Progenitor cell of endocrine pancreas (in vitro differentiated cells): ENCODE measurements at regions not wholly inside any gene's neighbourhood (a gene's known extent, or its start where the extent isn't known, plus 50 kb on each side); places are given as distances from the start of the nearest gene placed in this dataset.

Source experiments
- DNase-seq: peaks from one replicate; pipeline ENCODE4 v3.0.0; 2021; ENCODE audit warnings: low spot score; ENCODE audit not compliant: unreplicated experiment
- H3K27ac Mint-ChIP-seq: 2 replicates; pipeline ENCODE4 v1.8.0; 2021; ENCODE audit warnings: mild to moderate bottlenecking, moderate library complexity, mixed read lengths
- H3K27me3 Mint-ChIP-seq: 2 replicates; pipeline ENCODE4 v1.8.0; 2021; ENCODE audit warnings: mixed read lengths
- H3K36me3 Mint-ChIP-seq: 2 replicates; pipeline ENCODE4 v1.8.0; 2022; ENCODE audit warnings: mixed read lengths; ENCODE audit not compliant: insufficient read depth
- H3K4me1 Mint-ChIP-seq: 2 replicates; pipeline ENCODE4 v1.8.0; 2021; ENCODE audit warnings: low read depth, mixed read lengths
- H3K4me3 Mint-ChIP-seq: 2 replicates; pipeline ENCODE4 v1.8.0; 2021; ENCODE audit warnings: low read depth, mild to moderate bottlenecking, moderate library complexity, mixed read lengths
- H3K9me3 Mint-ChIP-seq: 2 replicates; pipeline ENCODE4 v1.8.0; 2021; ENCODE audit warnings: low read depth, mixed read lengths
- CTCF ChIP-seq: fragments of 200-600 bp; sonication (generic); IDR thresholded peaks from one replicate; pipeline ENCODE4 v1.5.0; 2021; ENCODE audit warnings: antibody characterized with exemption, mild to moderate bottlenecking; ENCODE audit not compliant: unreplicated experiment

- Mint-ChIP-seq H3K27me3 (peaks cover 17% of the 10 kb centered on the region), H3K27ac (no peak overlapping the region), H3K9me3 (no peaks in the 10 kb centered on the region), H3K4me1 (no peaks in the 10 kb centered on the region), H3K4me3 (no peak overlapping the region), H3K36me3 (no peaks in the 10 kb centered on the region)
- no peak for TF ChIP-seq CTCF
- no peak for DNase-seq
Measured at GRCh38 chr22:49192180-49192856, 635.4 kb downstream of the BRD1 start.

GRCh38 chr22:49191506-49191980 is 636.1 kb downstream of the BRD1 start:
- TF ChIP-seq CTCF = no peak
- H3K36me3 Mint-ChIP-seq = no peaks in the 10 kb centered on the region
- H3K27me3 Mint-ChIP-seq = peaks cover 16% of the 10 kb centered on the region
- H3K4me3 Mint-ChIP-seq = no peak overlapping the region
- no peaks in the 10 kb centered on the region for H3K4me1 Mint-ChIP-seq
- no peaks in the 10 kb centered on the region for H3K9me3 Mint-ChIP-seq
- no peak overlapping the region for H3K27ac Mint-ChIP-seq
- no peak for DNase-seq

GRCh38 chr22:49190816-49191505 is 636.7 kb downstream of the BRD1 start:
- no peak overlapping the region for H3K27ac Mint-ChIP-seq
- no peak for TF ChIP-seq CTCF

GRCh38 chr22:49189871-49190270 is 637.8 kb downstream of the BRD1 start:
- DNase-seq = no peak
- Mint-ChIP-seq H3K36me3 (no peaks in the 10 kb centered on the region), H3K4me1 (no peaks in the 10 kb centered on the region), H3K9me3 (no peaks in the 10 kb centered on the region), H3K27me3 (peaks cover 15% of the 10 kb centered on the region), H3K27ac (no peak overlapping the region), H3K4me3 (no peak overlapping the region)
- no peak for TF ChIP-seq CTCF

More at GRCh38 chr22:49190816-49191505, 636.7 kb downstream of the BRD1 start:
- H3K4me3 Mint-ChIP-seq = no peak overlapping the region
- H3K4me1 Mint-ChIP-seq = no peaks in the 10 kb centered on the region
- no peak for DNase-seq
- no peaks in the 10 kb centered on the region for H3K36me3 Mint-ChIP-seq
- no peaks in the 10 kb centered on the region for H3K9me3 Mint-ChIP-seq
- peaks cover 16% of the 10 kb centered on the region for H3K27me3 Mint-ChIP-seq

GRCh38 chr22:49188591-49188990 is 639.1 kb downstream of the BRD1 start:
- Mint-ChIP-seq H3K27me3 (peaks cover 19% of the 10 kb centered on the region), H3K9me3 (no peaks in the 10 kb centered on the region), H3K36me3 (no peaks in the 10 kb centered on the region), H3K27ac (no peak overlapping the region), H3K4me3 (no peak overlapping the region), H3K4me1 (no peaks in the 10 kb centered on the region)
- DNase-seq = no peak
- TF ChIP-seq CTCF = no peak
